ENCODE measurements at regions not wholly inside any gene's neighbourhood (a gene's known extent, or its start where the extent isn't known, plus 50 kb on each side); places are given as distances from the start of the nearest gene placed in this dataset.

- Mint-ChIP-seq H3K9me3 (no peaks in the 10 kb centered on the region), H3K27me3 (ENCODE audit: low read depth) (no peaks in the 10 kb centered on the region; the same call in 1 of the 2 replicates), H3K27ac (no peak overlapping the region), H3K4me1 (peaks cover 2 to 3% of the 10 kb centered on the region in 2 experiments; a peak in 3 of 4 replicates), H3K36me3 (ENCODE audit: insufficient read depth in 1 of 3, low read depth in 3 of 3) (no peaks in the 10 kb centered on the region), H3K4me3 (no peak overlapping the region)
- WGBS (ENCODE audit: extremely low coverage, insufficient read length, low lambda C conversion rate), result no CpG with 5 or more reads among the region's 3 CpGs
- H3K9ac ChIP-seq (ENCODE audit: extremely low read depth, insufficient read length, low read length), result no peak overlapping the region
- DNase-seq, result no peak
- no peak overlapping the region for H4K5ac ChIP-seq (ENCODE audit: insufficient read length, low read depth, low read length)
- H3K27me3 ChIP-seq (ENCODE audit: insufficient read depth, low read length), result no peaks in the 10 kb centered on the region
- H3K4me2 ChIP-seq (ENCODE audit: insufficient read depth, insufficient read length, low read length), result no peak overlapping the region
- H3K14ac ChIP-seq (ENCODE audit: insufficient read depth, low read length), result no peak overlapping the region
- H2BK12ac ChIP-seq (ENCODE audit: insufficient read length, low read depth, low read length), result no peak overlapping the region
- H3K23me2 ChIP-seq (ENCODE audit: insufficient read length, low read depth, low read length, poor library complexity, severe bottlenecking), result no peaks in the 10 kb centered on the region
- H3T11ph ChIP-seq (ENCODE audit: low read length), result no peak overlapping the region
- no peak overlapping the region for H3K18ac ChIP-seq (ENCODE audit: insufficient read length, low read depth, low read length)
- no peaks in the 10 kb centered on the region for H3K79me2 ChIP-seq (ENCODE audit: insufficient read depth, low read length)
- no peak overlapping the region for H3K27ac ChIP-seq (ENCODE audit: insufficient read length, low read depth, low read length)
- H2BK20ac ChIP-seq (ENCODE audit: low read depth, low read length, poor library complexity, severe bottlenecking), result no peak overlapping the region
- no peak overlapping the region for H3K4ac ChIP-seq (ENCODE audit: low read depth, low read length)
- H3K4me1 ChIP-seq (ENCODE audit: insufficient read depth, low read length), result no peaks in the 10 kb centered on the region
- H2AFZ ChIP-seq (ENCODE audit: low read length), result no peak overlapping the region
- no peak overlapping the region for H2AK5ac ChIP-seq (ENCODE audit: insufficient read length, low read length)
- TF ChIP-seq, protein P1, sequence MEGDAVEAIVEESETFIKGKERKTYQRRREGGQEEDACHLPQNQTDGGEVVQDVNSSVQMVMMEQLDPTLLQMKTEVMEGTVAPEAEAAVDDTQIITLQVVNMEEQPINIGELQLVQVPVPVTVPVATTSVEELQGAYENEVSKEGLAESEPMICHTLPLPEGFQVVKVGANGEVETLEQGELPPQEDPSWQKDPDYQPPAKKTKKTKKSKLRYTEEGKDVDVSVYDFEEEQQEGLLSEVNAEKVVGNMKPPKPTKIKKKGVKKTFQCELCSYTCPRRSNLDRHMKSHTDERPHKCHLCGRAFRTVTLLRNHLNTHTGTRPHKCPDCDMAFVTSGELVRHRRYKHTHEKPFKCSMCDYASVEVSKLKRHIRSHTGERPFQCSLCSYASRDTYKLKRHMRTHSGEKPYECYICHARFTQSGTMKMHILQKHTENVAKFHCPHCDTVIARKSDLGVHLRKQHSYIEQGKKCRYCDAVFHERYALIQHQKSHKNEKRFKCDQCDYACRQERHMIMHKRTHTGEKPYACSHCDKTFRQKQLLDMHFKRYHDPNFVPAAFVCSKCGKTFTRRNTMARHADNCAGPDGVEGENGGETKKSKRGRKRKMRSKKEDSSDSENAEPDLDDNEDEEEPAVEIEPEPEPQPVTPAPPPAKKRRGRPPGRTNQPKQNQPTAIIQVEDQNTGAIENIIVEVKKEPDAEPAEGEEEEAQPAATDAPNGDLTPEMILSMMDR (conservative IDR thresholded peaks at IDR 0.05), result no peak
- no peak overlapping the region for H3K23ac ChIP-seq (ENCODE audit: insufficient read length, low read depth, low read length)
- no peak overlapping the region for H2BK5ac ChIP-seq (ENCODE audit: insufficient read length, low read length)
- no peaks in the 10 kb centered on the region for H4K20me1 ChIP-seq (ENCODE audit: control insufficient read depth, insufficient read depth, insufficient read length)
- no peak overlapping the region for H2BK15ac ChIP-seq (ENCODE audit: low read depth, low read length)
- H3K79me1 ChIP-seq (ENCODE audit: insufficient read depth, low read depth, low read length, poor library complexity, severe bottlenecking), result no peaks in the 10 kb centered on the region
- H3K56ac ChIP-seq (ENCODE audit: insufficient read length, low read depth, low read length), result no peak overlapping the region
- no peak overlapping the region for H4K91ac ChIP-seq (ENCODE audit: insufficient read length, low read depth, low read length)
- no peak overlapping the region for H2BK120ac ChIP-seq (ENCODE audit: low read depth, low read length, poor library complexity, severe bottlenecking)
- H3K9me3 ChIP-seq (ENCODE audit: control insufficient read depth, low read depth, low read length), result no peaks in the 10 kb centered on the region
- no peak overlapping the region for H4K8ac ChIP-seq (replicated peaks; ENCODE audit: insufficient read length, low read depth, low read length)
Observed at GRCh38 chr12:33757701-33758100, 264.6 kb upstream of the ALG10 start.

Measured in H9 (cell line).